C4-2B (cell line): ENCODE measurements at regions not wholly inside any gene's neighbourhood (a gene's known extent, or its start where the extent isn't known, plus 50 kb on each side); places are given as distances from the start of the nearest gene placed in this dataset.

Experiments used
- CTCF ChIP-seq: fragments of 450-650 bp; conservative IDR thresholded peaks from 2 replicates; pipeline ENCODE4 v1.5.1; 2017; ENCODE audit warnings: mild to moderate bottlenecking
- ZFX ChIP-seq: fragments of 450-650 bp; IDR thresholded peaks from 2 replicates; pipeline ENCODE4 v1.6.1; 2017

- TF ChIP-seq CTCF (no peak), ZFX (no peak)
Measured at GRCh38 chr18:39994498-39994897, 1960.5 kb upstream of the PIK3C3 start.
